ENCODE measurements at regions not wholly inside any gene's neighbourhood (a gene's known extent, or its start where the extent isn't known, plus 50 kb on each side); places are given as distances from the start of the nearest gene placed in this dataset.

DNA sequence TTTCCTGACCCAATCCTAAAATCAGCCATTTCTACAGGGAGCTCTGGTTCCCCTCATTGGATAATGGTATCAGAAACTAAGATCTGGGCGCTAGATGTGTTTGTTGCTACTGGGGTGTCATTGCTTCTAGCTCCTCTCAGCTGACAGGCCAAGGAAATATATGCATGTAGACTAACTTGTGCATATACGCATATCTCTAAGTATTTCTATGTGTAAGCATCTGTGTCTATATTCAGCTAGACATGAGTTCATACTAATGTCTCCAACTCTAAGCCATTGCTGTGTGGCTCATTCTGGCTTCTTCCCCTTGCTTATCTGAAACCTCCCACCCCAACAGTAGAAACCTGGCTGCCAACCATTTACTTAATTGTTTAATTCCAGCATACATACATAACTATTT, 130.3 kb upstream of the MAGI3 start:
- no peak for DNase-seq (ENCODE audit: low spot score)
- no peak for FAIRE-seq

DNA sequence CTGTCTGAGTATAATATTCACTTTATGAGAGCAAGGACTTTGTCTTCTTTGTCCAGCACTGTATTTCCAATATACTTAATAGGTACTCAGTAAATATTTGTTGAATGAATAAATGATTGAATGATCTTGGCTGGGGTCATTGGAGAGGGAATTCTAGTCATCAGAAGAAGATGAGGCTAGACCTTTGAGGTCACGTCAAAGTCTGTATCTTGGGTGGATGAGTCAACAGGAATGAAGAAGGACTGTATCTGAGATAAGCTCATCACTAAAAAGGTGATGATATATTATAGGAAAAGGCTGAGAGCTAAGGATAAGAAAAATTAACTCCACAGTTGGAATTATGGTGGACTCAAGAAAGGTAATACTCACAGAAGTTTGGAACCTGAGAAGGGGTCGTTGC, 125.1 kb upstream of the MAGI3 start:
- FAIRE-seq (no peak), DNase-seq (ENCODE audit: low spot score) (no peak)

DNA sequence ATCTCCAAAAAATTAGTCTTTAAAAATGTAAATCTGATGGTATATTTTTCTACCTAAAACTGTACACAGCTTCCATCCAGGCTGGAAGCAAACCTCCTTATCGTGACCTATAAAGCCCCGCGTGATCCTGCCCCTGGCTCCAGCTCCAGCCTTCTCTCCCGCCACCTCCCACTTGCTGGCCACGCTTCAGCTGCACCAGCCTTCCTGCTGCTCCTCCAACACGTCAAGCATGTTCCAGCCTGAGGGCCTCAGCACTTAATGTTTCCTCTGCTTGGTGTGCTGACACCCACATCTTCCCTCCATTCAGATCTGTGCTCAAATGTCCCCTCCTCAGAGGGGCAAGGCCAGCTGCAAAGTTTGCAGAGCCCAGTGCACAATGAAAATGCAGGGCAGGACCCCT, 123.5 kb upstream of the MAGI3 start:
- FAIRE-seq (no peak), DNase-seq (ENCODE audit: low spot score) (no peak)

DNA sequence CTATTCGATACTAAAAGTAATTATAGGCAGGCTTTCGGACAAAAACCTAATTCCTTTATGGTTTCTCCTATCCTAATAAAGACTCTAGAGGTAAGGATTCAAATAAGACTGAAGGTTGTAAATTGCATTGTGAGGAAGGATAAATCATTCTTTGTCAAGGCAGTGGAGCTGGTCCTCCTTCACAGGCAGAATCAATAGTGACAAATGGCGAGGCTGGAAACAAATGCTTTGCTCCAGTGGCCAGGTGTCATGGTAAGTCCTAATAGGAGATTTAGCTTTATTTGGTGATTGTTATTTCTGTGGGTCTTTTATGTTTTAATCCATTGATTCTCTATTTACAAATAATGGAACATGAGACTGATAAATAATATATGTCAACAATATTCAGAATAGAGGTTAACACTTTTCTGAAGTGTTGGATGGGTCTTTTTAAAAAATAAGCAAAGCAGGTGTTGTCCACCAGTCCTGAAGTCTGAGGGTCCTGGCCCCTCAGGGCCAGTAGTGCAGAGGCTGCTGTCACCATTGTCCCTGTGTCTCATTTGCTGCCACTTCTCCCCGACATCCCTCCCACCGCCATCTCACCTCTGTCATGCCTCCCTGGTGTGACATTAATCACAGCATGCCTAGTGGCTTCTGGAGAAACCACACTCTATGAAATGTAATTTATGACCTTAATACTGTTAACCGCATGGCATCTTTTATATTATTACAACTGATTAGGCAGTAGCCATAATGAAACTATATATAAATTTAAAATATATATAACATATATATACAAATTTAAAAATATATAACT, 120.9 kb upstream of the MAGI3 start:
- DNase-seq (ENCODE audit: low spot score), result no peak
- no peak for FAIRE-seq

DNA sequence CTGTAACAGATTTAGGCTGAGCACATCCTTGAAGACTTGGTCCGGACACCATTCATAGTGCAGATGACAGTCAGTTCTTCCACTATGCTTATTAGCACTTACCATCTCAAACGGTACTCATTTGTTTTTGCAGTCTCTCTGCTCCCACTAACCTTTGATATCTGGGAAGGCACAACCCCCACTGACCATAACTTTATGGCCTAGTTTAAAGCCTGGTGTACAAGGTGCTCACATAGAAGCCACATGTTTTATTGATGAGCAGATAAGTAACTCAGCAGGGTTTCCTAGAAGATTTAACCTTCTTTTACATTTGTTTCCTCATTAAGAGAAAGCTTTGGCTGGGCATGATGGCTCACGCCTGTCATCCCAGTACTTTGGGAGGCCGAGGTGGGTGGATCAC, 119.3 kb upstream of the MAGI3 start:
- FAIRE-seq, result no peak
- no peak for DNase-seq (ENCODE audit: low spot score)

DNA sequence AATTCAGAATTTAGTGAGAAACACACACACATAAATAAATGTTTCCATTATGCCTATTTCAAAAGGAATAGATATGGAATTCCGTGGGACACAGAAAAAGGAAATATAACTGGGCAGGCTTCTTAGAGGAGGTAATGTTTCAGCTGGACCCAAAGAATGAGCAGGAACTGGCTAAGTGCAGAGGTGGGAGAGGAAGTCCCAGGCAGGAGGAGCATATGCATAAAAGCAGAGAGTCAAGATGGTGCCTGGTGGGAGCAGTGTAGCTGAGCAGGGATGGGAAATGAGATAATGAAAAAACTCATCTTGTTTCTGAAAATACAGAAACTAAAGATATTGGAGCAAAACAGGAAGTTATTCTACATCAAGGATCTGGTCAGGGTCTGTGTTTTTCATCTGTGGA, 115.2 kb upstream of the MAGI3 start:
- FAIRE-seq (no peak), DNase-seq (ENCODE audit: low spot score) (no peak)

DNA sequence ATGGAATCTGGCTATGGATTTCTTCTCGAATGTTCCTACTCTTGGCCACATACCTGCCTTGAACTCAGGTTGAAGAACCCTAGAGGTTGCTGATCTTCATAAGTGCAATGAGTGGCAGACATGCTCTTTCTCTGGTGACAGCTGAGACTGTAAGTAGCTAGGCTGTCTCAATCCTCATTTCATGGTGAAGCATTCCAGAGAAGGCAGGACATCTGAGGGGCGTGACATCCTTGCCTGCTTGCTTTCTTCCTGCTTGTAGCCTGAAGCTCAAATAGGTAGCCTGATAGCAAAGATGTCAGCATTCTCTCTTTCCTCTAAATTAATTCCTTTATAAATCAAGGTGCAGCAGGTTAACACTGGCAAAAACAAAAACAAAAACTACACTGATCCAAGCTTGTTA, 114.6 kb upstream of the MAGI3 start:
- FAIRE-seq (no peak), DNase-seq (ENCODE audit: low spot score) (no peak)

DNA sequence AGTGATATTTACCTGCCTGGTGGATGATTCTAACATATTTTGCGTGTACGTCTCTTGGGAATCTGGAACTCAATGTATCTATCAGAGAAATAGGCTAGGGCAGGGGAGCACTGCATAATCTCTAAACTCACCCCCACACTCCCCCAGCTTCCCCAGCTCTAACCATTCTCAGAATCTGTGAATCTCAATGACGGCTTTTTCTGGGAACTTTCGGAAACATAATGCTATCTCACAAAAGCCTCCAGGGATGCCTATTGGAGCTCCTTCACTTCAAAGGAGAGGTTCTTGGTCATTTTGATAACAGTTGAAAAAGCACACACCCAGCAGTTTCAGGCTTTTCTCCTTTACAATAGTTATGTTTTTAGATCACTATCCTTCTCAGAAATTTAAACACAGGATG, 113.8 kb upstream of the MAGI3 start:
- FAIRE-seq (no peak), DNase-seq (ENCODE audit: low spot score) (no peak)

DNA sequence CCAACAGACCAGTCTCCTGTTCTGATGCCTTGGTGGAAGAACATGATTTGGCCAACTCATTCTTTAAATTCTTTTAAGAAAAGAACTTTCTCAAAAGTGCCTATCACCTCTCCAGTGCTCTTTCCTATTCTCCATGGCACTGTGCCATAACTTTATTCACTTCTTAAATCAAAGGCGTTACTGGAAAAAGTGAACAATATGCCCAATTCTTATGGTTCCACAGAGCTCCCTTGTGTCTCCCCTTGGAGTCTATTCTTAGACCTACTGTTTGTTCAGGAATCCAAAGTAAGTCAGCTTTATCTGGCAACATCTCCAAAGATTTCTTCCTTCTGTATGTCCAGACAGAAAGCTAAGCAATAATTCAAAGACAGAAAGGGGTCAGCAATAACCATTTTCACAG, 111.9 kb upstream of the MAGI3 start:
- FAIRE-seq, result no peak
- DNase-seq (ENCODE audit: low spot score), result no peak

DNA sequence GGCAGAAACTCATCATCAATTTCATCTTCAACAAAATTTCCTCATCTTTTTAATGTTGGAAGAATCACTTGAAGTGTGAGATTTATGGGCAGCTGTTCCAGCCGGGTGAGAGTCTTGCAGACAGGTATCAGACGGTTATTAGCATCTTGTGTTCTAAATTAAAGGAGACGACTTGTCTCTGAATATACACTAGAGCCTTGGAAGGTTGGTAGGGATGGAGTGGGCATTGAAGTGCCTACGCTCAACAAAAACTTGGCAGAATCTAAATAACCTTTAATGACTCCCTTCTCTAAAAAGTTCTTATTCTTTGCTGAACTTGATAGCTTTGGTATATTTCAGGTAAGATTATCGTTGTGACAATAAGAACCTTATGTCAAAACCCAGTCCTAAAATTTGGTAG, 111.5 kb upstream of the MAGI3 start:
- FAIRE-seq (no peak), DNase-seq (ENCODE audit: low spot score) (no peak)

DNA sequence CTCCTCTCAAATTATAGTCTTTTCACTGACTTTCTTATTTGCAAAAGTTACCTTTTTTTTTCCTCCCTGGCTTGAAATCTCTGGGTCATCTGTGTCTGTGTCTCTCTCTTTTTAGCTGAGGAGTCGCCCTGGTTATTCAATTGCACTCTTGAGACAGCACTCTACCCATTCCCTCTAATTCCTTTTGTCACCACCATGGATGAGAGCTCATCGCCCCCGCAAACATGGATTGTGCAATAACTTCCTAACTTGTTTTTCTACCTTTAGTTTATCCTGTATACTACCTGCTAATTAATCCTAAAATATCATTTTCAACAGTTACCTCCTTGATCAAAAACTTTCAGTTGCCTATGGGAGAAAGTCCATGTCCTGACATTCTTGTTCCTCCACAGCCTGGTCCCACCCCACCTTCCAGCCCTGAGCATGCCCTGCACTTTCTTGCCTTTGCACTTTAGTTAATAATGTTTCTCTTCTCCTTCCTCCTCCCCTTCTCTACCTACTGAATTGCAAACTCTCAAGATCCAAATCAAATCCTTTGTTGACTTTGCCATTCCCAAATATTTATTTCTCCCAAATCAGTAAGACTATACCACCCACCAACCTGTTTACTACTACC, 110.4 kb upstream of the MAGI3 start:
- DNase-seq (ENCODE audit: low spot score) (no peak), FAIRE-seq (no peak)

DNA sequence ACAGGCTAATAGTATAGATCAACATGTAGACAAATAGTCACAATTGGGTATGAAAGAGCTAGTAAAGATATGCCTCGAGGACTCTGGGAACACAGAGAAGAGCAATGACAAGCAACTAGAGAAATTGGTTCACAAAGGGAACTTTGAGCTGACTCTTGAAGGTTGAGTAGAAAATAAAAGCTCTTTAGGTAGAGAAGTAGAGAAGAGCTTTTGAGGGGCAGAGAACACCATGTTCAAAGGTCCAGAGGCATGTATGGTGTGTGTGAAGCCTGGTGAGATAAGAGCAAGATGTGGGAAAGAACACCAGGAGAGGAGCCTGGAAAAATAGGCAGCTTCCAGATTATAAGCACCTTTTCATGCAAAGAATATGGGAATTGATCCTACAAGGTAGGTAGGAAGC, 109.7 kb upstream of the MAGI3 start:
- FAIRE-seq, result no peak
- no peak for DNase-seq (ENCODE audit: low spot score)

DNA sequence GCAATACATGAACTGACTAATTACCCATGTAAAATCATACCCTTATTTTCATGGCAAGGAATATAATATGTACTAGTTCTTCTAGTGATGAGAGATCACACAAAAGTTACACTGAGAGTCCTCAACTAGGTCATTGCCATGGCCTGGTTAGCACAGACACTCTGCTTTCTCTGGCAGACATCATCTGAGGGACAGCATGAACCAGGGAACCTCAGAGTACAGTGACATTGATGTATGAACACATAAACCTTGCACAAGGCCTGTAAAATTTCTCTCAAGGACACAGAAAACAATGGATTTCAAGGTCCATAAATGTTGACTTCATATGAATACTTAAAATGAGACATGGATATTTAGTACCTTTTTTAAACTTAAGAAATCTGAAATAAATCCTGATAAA, 108.8 kb upstream of the MAGI3 start:
- FAIRE-seq (no peak), DNase-seq (ENCODE audit: low spot score) (no peak)

DNA sequence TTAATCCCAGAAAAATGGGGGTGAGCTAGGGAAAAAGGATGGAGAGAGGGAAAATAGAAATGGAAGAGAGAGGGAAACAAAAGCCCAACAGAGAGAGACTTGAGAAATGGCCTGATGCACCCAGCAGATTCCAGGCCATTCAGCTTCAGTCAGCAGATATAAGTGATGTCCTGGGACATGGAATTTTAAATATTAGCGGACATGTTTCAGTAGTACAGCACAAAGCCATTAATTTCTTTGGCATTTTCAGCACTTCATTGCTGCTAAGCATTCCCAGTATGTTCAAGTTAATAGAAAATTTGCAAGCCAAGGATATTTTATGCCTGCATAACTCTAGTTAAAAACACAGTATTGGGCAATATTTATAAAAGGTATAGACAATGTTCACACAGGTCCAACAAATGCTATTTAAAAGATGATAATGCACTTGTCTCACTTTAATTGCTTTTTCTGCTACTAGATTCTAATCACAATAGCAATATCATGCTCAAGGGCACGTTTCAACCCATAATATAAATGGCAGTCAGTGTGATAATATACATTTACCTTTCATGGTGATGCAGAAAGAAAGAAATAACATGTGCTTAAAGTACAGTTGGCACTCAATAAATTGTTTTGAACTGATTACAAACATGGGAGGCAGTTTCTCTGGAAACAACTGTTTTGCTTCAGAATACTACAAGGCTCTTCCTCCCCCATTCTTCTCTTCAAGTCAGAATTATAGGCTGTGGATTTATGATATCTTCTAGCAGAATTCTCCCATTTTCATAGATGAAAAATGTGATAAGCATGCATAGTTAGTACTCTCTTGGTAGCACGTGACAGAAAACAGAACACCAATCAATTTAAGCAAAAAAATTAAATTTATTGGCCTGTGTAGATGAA, 108.1 kb upstream of the MAGI3 start:
- FAIRE-seq, result no peak
- no peak for DNase-seq (ENCODE audit: low spot score)

DNA sequence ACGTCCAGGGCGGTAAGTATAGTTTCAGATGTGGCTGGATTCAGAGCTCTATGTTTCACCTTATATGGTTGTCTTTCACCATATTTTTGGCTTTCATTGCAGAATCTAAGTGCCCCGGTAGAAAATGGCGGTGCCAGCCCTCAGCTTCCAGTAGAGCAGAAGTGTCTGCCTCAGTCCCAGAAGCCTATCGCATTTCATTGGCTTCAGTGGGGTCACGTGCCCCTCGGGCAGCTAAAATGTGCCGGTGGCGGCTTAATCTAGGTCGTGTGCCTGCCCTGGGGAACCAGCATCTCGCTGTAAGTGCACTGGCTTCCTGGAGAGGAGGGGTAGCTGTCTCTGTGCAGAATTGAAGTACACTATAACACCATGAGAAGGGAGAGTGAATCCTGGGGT, 107.4 kb upstream of the MAGI3 start:
- no peak for DNase-seq (ENCODE audit: low spot score)
- FAIRE-seq, result no peak

DNA sequence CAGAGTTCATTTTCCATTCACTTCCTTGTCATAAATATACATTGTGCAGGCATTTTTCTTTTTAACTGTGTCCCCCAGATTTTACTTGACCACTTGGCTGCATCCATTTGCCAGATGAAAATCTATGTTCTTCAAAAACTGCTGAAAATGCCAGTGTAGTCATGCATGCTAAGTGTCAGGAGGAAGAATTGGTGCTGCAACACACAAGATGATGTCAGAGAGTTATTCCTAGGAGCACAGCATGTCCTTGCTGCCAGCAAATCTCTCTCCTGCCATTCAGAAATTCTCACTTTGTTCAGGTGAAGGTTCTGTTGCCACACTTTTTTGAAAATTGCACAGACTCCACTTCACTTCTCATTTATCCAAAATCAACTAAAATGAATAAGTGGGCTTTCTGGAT, 106.4 kb upstream of the MAGI3 start:
- DNase-seq (ENCODE audit: low spot score), result no peak
- no peak for FAIRE-seq

DNA sequence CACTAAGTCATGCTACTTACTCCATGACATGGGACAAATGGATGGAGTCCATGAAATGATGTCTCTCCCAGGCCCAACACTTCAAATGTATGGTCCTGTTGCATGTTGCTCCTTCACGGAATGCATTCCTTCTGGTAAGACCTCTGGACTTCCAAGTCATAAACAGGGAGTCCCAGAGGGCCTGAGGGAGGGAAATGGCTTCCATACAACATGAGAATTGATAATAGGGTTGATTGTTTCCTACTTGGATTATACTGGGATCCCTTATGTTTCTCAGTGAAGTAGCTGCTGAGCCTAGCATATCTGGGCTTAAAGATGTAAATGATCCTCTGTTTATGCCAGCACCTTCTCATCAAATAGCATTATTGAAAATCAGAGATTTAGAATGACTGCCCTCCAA, 104.2 kb upstream of the MAGI3 start:
- DNase-seq (ENCODE audit: low spot score) (no peak), FAIRE-seq (no peak)

DNA sequence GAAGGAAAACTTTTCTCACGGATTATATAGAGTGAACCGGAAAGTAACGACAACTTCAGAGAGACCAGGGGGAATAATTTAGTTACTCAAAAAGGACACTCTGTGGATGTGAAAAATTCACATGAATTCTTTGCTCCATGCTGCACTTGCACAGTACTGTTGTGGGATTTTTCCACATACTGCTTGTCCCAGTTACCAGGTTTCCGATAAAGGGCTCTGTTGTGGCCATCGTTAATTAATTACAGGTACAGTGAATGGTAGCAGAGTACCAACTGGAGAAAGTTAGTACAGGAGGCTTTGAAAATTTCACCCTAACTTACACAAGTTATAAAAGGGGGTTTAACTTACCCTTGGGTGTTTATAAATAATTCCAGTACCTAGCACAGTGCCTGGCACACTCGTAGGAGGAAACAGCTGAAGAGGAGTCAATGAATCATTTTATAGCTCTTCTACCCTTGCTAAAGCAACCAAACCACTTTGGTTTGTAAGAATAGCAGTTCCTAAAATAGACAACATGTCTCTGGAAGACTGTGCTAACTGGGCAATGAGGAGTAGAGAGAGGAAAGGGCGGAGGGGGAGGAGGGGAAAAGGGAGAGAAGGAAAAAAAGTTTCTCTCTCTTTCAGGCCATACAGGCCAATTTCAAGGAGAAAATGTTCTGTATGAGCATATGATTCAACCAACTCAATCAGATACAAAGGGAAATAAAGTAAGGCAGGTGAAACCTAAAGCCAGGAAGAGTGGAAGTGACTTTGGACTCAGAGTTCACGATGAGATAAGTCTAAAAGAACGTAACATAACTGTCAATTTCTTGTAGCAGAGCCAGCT, 98.3 kb upstream of the MAGI3 start:
- DNase-seq (ENCODE audit: low spot score) (no peak), FAIRE-seq (no peak)

DNA sequence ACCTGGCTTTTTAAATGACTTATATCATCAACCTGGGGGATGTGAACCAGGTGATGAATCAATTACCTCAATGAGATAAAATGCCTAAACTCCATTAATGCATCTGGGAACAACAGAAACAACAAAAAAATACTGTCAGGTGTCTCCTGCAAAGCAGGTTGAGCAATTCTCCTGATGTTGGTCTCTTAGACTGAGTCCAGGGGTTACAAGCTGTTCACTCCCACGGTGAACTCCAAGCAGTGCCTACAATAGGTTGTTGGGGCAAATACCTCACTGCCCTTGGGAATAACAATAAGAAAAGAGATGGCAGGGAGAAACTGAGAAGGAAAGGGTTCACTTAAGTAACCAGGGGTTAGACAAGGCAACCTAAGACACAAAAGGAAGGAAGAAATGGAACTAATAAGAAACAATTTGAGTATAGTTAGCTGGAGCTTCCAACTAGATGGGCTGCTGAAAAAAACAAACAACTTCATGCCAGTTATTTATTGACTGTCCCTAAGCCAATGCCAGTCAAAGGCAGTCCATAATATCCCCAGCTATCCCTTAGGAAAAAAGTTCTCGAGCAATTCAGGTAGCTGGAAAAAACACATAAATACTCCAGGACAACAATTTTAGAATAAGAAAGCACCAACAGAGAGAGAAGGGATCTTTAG, 97.6 kb upstream of the MAGI3 start:
- DNase-seq (ENCODE audit: low spot score), result no peak
- no peak for FAIRE-seq

DNA sequence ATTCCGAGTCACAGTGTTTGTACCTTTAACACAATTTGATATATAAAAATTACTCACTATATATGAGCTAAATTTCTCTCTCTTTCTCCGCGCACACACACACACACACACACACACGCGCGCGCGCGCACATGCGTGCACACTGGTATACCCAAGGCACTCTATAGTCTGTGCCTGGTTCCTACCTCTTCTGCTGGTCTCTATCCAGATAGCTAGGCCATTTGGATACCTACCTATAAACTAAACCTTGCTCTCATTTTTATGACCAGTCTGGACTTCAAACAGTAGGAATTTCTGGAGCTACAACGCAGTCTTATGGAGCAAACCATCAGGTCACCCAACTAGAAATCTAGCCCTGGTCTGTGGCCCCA, 97.1 kb upstream of the MAGI3 start:
- FAIRE-seq, result no peak
- no peak for DNase-seq (ENCODE audit: low spot score)

DNA sequence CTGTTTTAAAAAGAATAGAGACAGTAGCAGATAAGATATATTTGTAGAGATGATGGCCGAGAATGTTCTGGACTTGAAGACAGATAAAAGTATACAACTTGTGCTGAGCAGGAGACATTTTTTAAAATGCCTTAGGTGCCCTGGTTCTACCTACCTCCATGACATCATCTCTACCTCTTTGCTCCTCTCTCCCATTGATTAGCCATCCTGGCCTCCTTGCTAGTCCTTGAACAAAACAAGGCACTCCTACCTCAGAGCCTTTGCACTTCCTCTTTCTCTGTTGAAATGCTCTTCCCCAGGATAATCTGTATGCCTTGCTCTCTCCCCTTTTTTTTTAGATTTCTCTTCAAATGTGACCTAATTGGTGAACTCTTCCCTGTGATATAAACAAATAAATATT, 92.6 kb upstream of the MAGI3 start:
- FAIRE-seq (no peak), DNase-seq (ENCODE audit: low spot score) (no peak)
